Stimulated activated CD4-positive, alpha-beta T cell treated with anti-CD3 and anti-CD28 coated beads, Interleukin-2, amount 100 ng/mL, for 4 hours (primary cell): ENCODE measurements at regions not wholly inside any gene's neighbourhood (a gene's known extent, or its start where the extent isn't known, plus 50 kb on each side); places are given as distances from the start of the nearest gene placed in this dataset.
"Not testable (repeated sequence)": the region's sequence is repeated elsewhere in the genome, so short reads cannot be mapped to it uniquely, and the experiment has no call there.

Experiments
- DNase-seq: peaks from one replicate; pipeline ENCODE4 v3.0.0-alpha.2; 2020; ENCODE audit warnings: low read depth

DNA sequence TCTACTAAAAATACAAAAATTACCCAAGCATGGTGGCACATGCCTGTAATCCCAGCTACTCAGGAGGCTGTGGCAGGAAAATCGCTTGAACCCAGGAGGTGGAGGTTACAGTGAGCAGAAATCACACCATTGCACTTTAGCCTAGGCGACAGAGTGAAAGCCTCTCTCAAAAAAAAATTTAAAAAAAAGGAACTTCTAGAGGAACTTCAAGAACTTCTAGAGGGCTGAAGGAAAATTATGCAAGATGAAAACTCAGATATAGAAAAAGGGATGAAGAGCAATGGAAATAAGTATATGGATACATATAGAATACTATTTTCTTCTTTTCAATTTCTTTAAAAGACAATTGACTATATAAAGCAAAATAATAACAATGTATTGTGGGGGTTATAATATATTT lies 51.2 kb upstream of the PRR5 start:
- DNase-seq: no peak

GRCh38 chr22:44648821-44649565 lies 53.0 kb upstream of the PRR5 start:
- DNase-seq: no peak

- DNase-seq: no peak
Measured at GRCh38 chr22:44648085-44648820, 53.8 kb upstream of the PRR5 start.

GRCh38 chr22:44647141-44647540 lies 54.9 kb upstream of the PRR5 start:
- no peak for DNase-seq

DNA sequence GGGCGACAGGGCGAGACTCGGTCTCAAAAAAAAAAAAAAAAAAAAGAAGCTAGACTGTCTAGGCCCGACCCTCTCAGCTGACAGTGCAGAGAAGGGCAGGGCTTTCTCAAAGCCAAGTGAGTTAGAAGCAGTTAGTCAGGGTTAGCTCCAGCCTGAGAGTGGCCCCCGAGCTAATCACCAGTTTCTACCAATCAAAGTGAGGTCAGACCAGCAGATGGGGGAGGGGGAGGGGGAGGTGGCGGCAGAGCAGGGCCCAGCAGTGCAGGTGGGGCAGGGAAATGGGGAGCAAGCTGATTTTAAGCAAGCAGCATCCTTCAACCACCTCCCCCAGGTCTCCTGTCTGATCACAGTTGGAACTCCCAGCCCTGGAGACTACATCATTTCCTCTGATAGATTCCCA lies 55.3 kb upstream of the PRR5 start:
- DNase-seq: no peak

- DNase-seq: no peak
Measured at GRCh38 chr22:44646141-44646540, 55.9 kb upstream of the PRR5 start.

DNA sequence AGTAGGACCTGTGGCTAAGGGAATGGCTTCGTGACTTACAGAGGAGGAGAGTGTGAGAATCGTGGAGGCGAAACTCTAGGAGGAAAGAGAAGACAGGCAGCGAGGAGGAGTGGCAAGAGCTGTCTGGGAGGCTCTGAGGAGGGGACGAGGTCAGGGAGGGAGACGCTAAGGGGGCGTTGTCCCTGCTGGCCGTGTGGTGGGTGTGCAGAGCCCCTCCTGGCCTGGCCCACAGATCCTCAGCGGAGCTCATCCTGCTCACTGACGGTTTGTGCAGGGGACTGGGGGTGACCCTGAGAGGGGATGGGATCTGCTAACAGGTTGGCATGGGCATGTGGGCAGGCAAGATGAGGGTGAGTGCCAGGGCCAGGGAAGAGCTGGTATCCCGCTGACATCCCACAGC lies 56.5 kb upstream of the PRR5 start:
- no peak for DNase-seq

DNA sequence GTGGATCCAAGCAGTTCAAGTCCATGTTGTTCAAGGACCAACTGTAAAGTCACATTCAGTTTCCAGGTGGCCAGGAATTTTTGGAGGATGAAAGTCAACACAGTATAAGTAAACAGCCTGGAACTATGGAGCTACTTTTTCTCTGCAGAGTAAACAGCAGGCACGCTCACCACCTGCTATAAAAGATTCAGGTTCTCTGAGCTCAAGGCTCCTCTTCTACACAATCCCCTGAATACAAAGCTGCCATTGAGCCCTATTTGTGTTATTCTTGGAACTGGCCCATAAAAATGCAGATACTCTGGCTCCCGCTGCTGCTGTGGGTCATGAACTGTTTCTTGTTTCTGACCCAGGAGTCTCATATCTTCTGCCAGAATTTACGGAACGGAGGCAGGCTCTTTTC lies 56.9 kb upstream of the PRR5 start:
- DNase-seq: no peak

- not testable (repeated sequence) for DNase-seq
Measured at GRCh38 chr22:44643526-44644101, 58.4 kb upstream of the PRR5 start.

DNA sequence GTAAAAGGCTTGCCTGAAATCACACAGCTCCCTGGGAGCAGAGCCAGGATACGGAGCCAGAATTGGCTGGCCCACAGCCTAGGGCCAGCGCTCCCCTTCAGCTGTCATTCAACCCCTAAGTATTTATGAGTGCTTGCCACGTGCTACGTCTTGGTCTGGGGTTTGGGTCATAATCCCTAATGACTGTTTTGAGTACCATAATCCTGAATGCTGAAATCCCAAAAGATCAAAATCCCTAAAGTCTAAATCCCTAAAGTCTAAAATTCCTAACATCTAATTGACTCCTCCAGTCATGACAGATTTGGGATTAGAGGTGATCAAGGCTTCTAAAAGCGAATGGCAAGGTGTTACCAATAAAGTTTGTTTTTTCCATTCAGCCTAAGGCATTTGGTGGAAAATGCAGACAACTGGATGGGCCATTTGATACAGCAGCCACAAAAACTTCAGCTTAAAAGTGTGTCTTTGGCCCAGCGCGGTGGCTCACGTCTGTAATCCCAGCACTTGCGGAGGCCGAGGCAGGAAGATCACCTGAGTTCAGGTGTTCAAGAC lies 59.8 kb upstream of the PRR5 start:
- DNase-seq: no peak

DNA sequence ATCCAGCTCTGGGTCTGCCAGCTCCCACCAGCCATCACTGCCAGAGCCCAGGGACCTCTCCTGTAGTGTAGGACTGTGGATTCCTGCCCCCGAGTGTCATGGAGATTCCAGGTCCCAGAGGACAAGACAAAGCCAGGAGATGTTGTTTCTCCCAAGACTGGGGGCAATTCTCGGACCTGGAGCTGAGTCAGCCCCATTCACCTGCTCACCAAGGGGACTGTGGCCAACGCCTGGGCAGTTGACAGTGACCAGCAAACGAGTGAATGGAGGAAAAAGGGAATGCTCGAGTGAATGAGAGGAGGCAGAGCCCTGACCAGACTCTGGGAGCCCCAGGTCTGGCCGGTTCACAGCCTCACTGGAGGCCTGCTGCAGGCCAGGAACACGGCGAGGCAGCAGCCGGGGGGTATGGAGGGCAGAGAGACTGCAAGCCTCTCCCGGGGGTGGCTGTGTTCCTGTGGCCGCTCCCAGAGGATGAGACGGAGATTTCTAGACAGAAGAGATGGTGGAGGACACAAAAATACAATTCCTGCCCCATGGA lies 61.3 kb upstream of the PRR5 start:
- no peak for DNase-seq

DNA sequence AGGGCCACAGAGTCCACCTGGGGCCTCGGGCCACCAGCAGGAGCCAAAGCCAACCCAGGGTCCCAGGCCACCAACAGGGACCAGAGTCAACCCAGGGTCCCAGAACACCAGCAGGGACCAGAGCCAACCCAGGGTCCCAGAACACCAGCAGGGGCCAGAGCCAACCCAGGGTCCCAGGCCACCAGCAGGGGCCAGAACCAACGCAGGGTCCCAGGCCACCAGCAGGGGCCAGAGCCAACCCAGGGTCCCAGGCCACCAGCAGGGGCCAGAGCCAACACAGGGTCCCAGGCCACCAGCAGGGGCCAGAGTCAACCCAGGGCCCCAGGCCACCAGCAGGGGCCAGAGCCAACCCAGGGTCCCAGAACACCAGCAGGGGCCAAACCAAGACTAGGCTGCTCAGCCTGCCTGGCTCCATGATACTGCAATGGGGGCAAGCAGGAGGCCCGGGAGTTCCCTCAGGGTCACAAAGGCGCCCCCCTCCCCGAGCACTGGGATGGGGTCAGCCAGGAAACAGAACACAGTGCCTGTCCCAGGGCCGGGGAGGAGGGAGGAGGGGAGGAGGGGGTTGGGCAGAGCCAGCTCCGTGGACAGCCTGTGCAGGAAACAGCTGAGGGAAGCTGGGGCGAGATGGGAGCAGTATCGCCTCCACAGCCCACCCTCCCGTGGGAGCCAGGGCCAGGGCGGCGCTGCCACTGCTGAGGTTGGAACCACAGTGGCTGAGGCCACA lies 62.0 kb upstream of the PRR5 start:
- no peak for DNase-seq

- DNase-seq: no peak
Measured at GRCh38 chr22:44638971-44639760, 62.8 kb upstream of the PRR5 start.

- not testable (repeated sequence) for DNase-seq
Measured at GRCh38 chr22:44636502-44637206, 65.3 kb upstream of the PRR5 start.

GRCh38 chr22:44635567-44635966 lies 66.4 kb upstream of the PRR5 start:
- DNase-seq: not testable (repeated sequence)

GRCh38 chr22:44634426-44635321 lies 67.3 kb upstream of the PRR5 start:
- no peak for DNase-seq

DNA sequence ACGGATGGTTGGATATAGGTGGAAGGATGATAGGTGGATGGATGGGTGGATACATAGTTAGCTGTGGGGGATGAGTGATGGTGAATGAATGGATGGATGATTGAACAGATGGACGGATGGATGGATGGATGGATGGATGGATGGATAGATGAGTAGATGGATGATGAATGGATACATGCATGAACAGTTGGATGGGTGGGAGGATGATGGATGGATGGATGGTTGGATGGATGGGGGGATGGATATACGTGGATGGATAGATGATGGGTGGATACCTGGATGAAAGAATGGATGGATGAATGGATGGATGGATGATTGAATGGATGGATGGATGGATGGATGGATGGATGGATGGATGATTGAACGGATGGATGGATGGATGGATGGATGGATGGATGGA lies 68.4 kb upstream of the PRR5 start:
- no peak for DNase-seq

DNA sequence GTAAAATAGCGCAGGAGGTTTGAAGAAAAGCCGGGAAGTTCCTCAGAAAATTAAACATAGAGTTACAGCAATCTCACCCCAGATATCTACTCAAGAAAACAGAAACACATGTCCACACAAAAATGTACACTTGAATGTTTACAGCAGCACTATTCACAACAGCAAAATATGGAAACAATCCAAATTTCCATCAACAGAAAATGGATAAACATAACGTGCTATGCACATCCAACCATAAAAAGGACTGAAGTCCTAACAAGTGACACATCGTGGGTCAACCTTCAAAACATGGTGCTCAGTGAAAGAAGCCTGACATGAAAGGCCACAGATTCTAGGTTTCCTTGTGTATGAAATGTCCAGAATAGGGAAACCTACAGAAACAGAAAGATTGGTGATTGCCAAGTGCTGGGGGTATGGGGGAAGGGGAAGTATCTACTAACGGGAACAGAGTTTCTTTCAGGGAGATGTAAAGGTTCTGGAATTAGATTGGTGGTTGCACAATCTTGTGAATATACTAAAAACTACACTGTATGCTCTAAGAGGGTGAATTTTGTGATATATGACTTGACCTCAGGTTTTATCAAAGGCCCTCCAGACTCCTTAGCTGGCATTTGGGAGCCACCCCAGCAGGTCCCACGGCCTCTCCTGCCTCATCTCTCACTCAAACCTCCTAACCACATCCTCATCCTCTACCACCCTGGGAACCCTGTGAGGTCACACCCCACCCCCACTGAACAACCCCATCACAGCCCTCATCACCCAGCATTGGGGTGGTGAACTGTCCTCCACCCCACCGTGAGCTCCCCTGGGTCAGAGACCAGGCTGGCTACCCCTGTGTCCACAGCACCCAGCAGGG lies 69.2 kb upstream of the PRR5 start:
- DNase-seq: no peak

DNA sequence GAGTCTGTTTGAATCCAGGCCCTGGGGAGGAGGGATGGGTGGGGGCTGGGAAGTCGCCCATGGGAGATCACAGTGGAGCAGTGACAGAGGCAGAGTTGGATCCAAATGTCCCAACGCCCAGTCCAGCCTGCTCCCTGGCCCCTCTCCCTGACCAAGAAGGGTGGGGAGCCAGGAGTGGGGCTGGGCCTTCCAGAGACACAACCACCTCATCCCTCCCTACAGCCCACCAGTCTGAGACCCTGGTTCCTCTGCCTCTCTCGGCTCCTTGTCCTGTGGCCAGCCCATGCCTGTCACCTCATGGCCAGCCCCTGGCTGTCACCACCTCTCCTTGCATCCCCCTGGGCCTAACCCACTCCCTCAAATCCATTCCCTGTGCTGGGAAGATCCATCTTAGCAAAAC lies 71.2 kb upstream of the PRR5 start:
- DNase-seq: no peak
